Lower leg skin (tissue), 3 donors: ENCODE measurements at regions not wholly inside any gene's neighbourhood (a gene's known extent, or its start where the extent isn't known, plus 50 kb on each side); places are given as distances from the start of the nearest gene placed in this dataset.

Experiments
- POLR2A ChIP-seq, 2 donors: fragments of 450-650 bp; IDR thresholded peaks; one replicate each; pipeline ENCODE4 v1.6.1; 2016 to 2017; ENCODE audit warnings: antibody characterized with exemption in 2 of 2, mild to moderate bottlenecking in 1 of 2, moderate library complexity in 1 of 2
- TF ChIP-seq, protein P1 (sequence below), 3 donors: fragments of 450-650 bp; IDR thresholded peaks; one replicate each; pipeline ENCODE4 v1.5.1; 2016; ENCODE audit warnings: antibody characterized with exemption in 3 of 3, mild to moderate bottlenecking in 3 of 3, moderate library complexity in 2 of 3

DNA sequence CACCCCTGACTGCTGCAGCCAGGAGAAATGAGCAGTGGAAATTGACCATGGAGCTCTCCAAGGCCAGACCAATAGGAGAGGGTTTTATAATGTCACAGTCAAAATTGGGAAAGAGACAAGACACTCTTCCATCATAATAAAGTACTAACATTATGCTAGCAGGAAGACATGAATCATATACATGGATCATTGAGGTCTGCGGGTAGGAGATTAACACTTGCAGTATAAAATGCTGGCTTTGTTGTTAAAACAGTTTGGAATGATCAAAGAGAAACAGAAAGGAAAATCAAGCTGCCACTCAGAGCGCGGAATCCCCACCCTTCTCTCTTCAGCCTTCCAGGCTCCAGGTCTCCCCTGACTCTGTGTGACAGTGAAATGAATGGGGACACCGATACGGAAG is 53.4 kb upstream of the CALN1 start:
- TF ChIP-seq POLR2A (IDR thresholded peaks at IDR 0.05), result no peak
- TF ChIP-seq, protein P1, sequence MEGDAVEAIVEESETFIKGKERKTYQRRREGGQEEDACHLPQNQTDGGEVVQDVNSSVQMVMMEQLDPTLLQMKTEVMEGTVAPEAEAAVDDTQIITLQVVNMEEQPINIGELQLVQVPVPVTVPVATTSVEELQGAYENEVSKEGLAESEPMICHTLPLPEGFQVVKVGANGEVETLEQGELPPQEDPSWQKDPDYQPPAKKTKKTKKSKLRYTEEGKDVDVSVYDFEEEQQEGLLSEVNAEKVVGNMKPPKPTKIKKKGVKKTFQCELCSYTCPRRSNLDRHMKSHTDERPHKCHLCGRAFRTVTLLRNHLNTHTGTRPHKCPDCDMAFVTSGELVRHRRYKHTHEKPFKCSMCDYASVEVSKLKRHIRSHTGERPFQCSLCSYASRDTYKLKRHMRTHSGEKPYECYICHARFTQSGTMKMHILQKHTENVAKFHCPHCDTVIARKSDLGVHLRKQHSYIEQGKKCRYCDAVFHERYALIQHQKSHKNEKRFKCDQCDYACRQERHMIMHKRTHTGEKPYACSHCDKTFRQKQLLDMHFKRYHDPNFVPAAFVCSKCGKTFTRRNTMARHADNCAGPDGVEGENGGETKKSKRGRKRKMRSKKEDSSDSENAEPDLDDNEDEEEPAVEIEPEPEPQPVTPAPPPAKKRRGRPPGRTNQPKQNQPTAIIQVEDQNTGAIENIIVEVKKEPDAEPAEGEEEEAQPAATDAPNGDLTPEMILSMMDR (IDR thresholded peaks at IDR 0.05), result no peak
